ENCODE measurements at regions not wholly inside any gene's neighbourhood (a gene's known extent, or its start where the extent isn't known, plus 50 kb on each side); places are given as distances from the start of the nearest gene placed in this dataset.

DNA sequence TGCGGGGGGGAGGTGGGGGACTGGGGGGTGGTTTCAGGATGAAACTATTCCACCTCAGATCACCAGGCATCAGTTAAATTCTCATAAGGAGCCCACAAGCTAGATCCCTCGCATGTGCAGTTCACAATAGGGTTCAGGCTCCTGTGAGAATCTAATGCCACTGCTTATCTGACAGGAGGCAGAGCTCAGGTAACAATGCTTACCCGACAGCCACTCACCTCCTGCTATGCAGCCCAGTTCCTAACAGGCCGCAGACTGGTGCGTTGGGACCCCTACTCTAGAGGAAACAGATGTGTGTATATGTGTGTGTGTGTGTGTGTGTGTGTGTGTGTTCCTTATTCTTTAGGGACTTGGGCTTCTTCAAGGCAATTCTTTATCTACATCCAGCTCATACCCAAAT, 352.3 kb upstream of the CCNH start:
- H2AFZ ChIP-seq: no peak overlapping the region
- H3K27me3 ChIP-seq (replicated peaks; ENCODE audit: insufficient read depth): no peaks in the 10 kb centered on the region
- no peaks in the 10 kb centered on the region for H3K9me3 ChIP-seq (ENCODE audit: low read depth)
- no peaks in the 10 kb centered on the region for H4K20me1 ChIP-seq (ENCODE audit: insufficient read depth)
- H3K9me2 ChIP-seq (ENCODE audit: insufficient read depth): no peaks in the 10 kb centered on the region
- DNase-seq: no peak
- H3F3A ChIP-seq (ENCODE audit: insufficient read depth): no peaks in the 10 kb centered on the region
- no peaks in the 10 kb centered on the region for H3K36me3 ChIP-seq (ENCODE audit: low read depth)
- no peak overlapping the region for H3K27ac ChIP-seq
- no peak overlapping the region for H3K9ac ChIP-seq
- TF ChIP-seq EZH2phosphoT487 (IDR thresholded peaks at IDR 0.05; ENCODE audit: insufficient read depth, low read depth) (no peak), EZH2 (IDR thresholded peaks at IDR 0.05; ENCODE audit: insufficient read depth, poor library complexity, severe bottlenecking) (no peak)
- H3K4me3 ChIP-seq: no peak overlapping the region
- in situ Hi-C loops (cut with MboI): no loop called here
- H3K4me1 ChIP-seq (ENCODE audit: insufficient read depth): no peaks in the 10 kb centered on the region
- no peaks in the 10 kb centered on the region for H3K79me2 ChIP-seq (ENCODE audit: insufficient read depth)
- H3K4me2 ChIP-seq (ENCODE audit: unreplicated experiment): no peak overlapping the region
- 25 to 27% methylated on average over 4 to 5 of the region's 5 CpGs for WGBS, 2 experiments (ENCODE audit: low coverage in 1 of 2, low lambda C conversion rate in 2 of 2, missing lambda C conversion rate in 2 of 2)

- H3K9ac ChIP-seq: no peak overlapping the region
- WGBS, 2 experiments (ENCODE audit: low coverage in 1 of 2, low lambda C conversion rate in 2 of 2, missing lambda C conversion rate in 2 of 2): 0% methylated on average over 1 of the region's 1 CpG
- no peaks in the 10 kb centered on the region for H4K20me1 ChIP-seq (ENCODE audit: insufficient read depth)
- H3K79me2 ChIP-seq (ENCODE audit: insufficient read depth): no peaks in the 10 kb centered on the region
- H3K36me3 ChIP-seq (ENCODE audit: low read depth): no peaks in the 10 kb centered on the region
- no peak overlapping the region for H3K4me2 ChIP-seq (ENCODE audit: unreplicated experiment)
- H3K4me1 ChIP-seq (ENCODE audit: insufficient read depth): no peaks in the 10 kb centered on the region
- H3F3A ChIP-seq (ENCODE audit: insufficient read depth): no peaks in the 10 kb centered on the region
- no peak overlapping the region for H3K27ac ChIP-seq
- no peaks in the 10 kb centered on the region for H3K27me3 ChIP-seq (replicated peaks; ENCODE audit: insufficient read depth)
- no peaks in the 10 kb centered on the region for H3K9me3 ChIP-seq (ENCODE audit: low read depth)
- no peak for TF ChIP-seq EZH2 (IDR thresholded peaks at IDR 0.05; ENCODE audit: insufficient read depth, poor library complexity, severe bottlenecking)
- no peak for TF ChIP-seq EZH2phosphoT487 (IDR thresholded peaks at IDR 0.05; ENCODE audit: insufficient read depth, low read depth)
- H3K4me3 ChIP-seq: no peak overlapping the region
- DNase-seq: no peak
- no peaks in the 10 kb centered on the region for H3K9me2 ChIP-seq (ENCODE audit: insufficient read depth)
- no peak overlapping the region for H2AFZ ChIP-seq
- in situ Hi-C loops (cut with MboI): no loop called here
Observed at GRCh38 chr5:87762631-87763030, 349.9 kb upstream of the CCNH start.

- H3K4me3 ChIP-seq: no peak overlapping the region
- no peaks in the 10 kb centered on the region for H3K9me3 ChIP-seq (ENCODE audit: low read depth)
- H3K9me2 ChIP-seq (ENCODE audit: insufficient read depth): no peaks in the 10 kb centered on the region
- no peak overlapping the region for H3K4me2 ChIP-seq (ENCODE audit: unreplicated experiment)
- TF ChIP-seq EZH2 (IDR thresholded peaks at IDR 0.05; ENCODE audit: insufficient read depth, poor library complexity, severe bottlenecking) (no peak), EZH2phosphoT487 (IDR thresholded peaks at IDR 0.05; ENCODE audit: insufficient read depth, low read depth) (no peak)
- no peaks in the 10 kb centered on the region for H3F3A ChIP-seq (ENCODE audit: insufficient read depth)
- H3K27me3 ChIP-seq (replicated peaks; ENCODE audit: insufficient read depth): no peaks in the 10 kb centered on the region
- in situ Hi-C loops (cut with MboI): no loop called here
- 21 to 31% methylated on average over 1 of the region's 1 CpG for WGBS, 2 experiments (ENCODE audit: low coverage in 1 of 2, low lambda C conversion rate in 2 of 2, missing lambda C conversion rate in 2 of 2)
- no peaks in the 10 kb centered on the region for H3K36me3 ChIP-seq (ENCODE audit: low read depth)
- H3K4me1 ChIP-seq (ENCODE audit: insufficient read depth): peaks cover 6% of the 10 kb centered on the region
- no peak overlapping the region for H3K9ac ChIP-seq
- H3K79me2 ChIP-seq (ENCODE audit: insufficient read depth): no peaks in the 10 kb centered on the region
- no peak for DNase-seq
- no peak overlapping the region for H2AFZ ChIP-seq
- H3K27ac ChIP-seq: no peak overlapping the region
- no peaks in the 10 kb centered on the region for H4K20me1 ChIP-seq (ENCODE audit: insufficient read depth)
Observed at GRCh38 chr5:87756951-87757350, 344.2 kb upstream of the CCNH start.

DNA sequence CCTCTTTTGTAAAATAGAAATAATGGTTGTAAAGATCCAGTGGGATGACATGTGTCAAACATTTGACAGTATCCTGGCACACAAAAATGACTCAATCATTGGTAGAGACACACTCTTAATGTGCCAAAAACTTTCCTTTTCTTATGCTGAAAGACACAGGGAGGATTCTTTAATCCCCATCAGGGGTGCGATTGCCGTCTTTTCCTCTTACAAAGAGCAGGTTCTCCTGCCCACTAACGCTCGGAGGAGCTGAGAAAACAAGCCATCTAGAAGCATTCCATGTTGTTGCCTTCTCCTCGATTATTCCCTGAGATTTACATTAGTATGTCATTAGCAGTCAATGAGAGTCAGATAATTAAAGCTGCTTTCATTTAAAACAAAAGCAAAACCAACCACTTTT, 342.6 kb upstream of the CCNH start:
- Histone ChIP-seq H3K4me2 (ENCODE audit: unreplicated experiment) (no peak overlapping the region), H2AFZ (no peak overlapping the region), H3F3A (ENCODE audit: insufficient read depth) (no peaks in the 10 kb centered on the region), H3K27me3 (replicated peaks; ENCODE audit: insufficient read depth) (no peaks in the 10 kb centered on the region), H3K4me3 (no peak overlapping the region), H3K9me3 (ENCODE audit: low read depth) (no peaks in the 10 kb centered on the region), H3K4me1 (ENCODE audit: insufficient read depth) (peaks cover 6% of the 10 kb centered on the region), H4K20me1 (ENCODE audit: insufficient read depth) (no peaks in the 10 kb centered on the region), H3K79me2 (ENCODE audit: insufficient read depth) (no peaks in the 10 kb centered on the region), H3K36me3 (ENCODE audit: low read depth) (no peaks in the 10 kb centered on the region), H3K27ac (no peak overlapping the region), H3K9me2 (ENCODE audit: insufficient read depth) (no peaks in the 10 kb centered on the region), H3K9ac (no peak overlapping the region)
- no peak for TF ChIP-seq EZH2phosphoT487 (IDR thresholded peaks at IDR 0.05; ENCODE audit: insufficient read depth, low read depth)
- TF ChIP-seq EZH2 (IDR thresholded peaks at IDR 0.05; ENCODE audit: insufficient read depth, poor library complexity, severe bottlenecking): no peak
- in situ Hi-C loops (cut with MboI): no loop called here
- 3% methylated on average over 5 of the region's 5 CpGs for WGBS, 2 experiments (ENCODE audit: low coverage in 1 of 2, low lambda C conversion rate in 2 of 2, missing lambda C conversion rate in 2 of 2)
- no peak for DNase-seq

Measured in GM23248 (cell line).